NCI-H2029 (cell line): ENCODE measurements at regions not wholly inside any gene's neighbourhood (a gene's known extent, or its start where the extent isn't known, plus 50 kb on each side); places are given as distances from the start of the nearest gene placed in this dataset.
"Not testable (repeated sequence)": the region's sequence is repeated elsewhere in the genome, so short reads cannot be mapped to it uniquely, and the experiment has no call there.

Experiments
- DNase-seq: peaks from one replicate; lab custom pipeline; 2025; lab: John Stamatoyannopoulos, UW

- no peak for DNase-seq
Measured at GRCh38 chr13:21228738-21229137, 52.3 kb downstream of the MRPL57 start.

- DNase-seq: no peak
Measured at GRCh38 chr13:21229241-21230024, 53.0 kb downstream of the MRPL57 start.

- no peak for DNase-seq
Measured at GRCh38 chr13:21230516-21230915, 54.1 kb downstream of the MRPL57 start.

GRCh38 chr13:21231426-21231940 lies 55.0 kb downstream of the MRPL57 start:
- no peak for DNase-seq

GRCh38 chr13:21232196-21232595 lies 55.7 kb downstream of the MRPL57 start:
- DNase-seq: no peak

- no peak for DNase-seq
Measured at GRCh38 chr13:21232599-21232998, 56.1 kb downstream of the MRPL57 start.

GRCh38 chr13:21233086-21233485 lies 56.6 kb downstream of the MRPL57 start:
- no peak for DNase-seq

GRCh38 chr13:21234526-21234925 lies 58.1 kb downstream of the MRPL57 start:
- DNase-seq: no peak

- DNase-seq: no peak
Measured at GRCh38 chr13:21235174-21235573, 58.7 kb downstream of the MRPL57 start.

- DNase-seq: no peak
Measured at GRCh38 chr13:21237081-21237480, 60.6 kb downstream of the MRPL57 start.

- no peak for DNase-seq
Measured at GRCh38 chr13:21238267-21238666, 61.8 kb downstream of the MRPL57 start.

GRCh38 chr13:21240586-21240985 lies 64.1 kb downstream of the MRPL57 start:
- no peak for DNase-seq

GRCh38 chr13:21242236-21242635 lies 65.8 kb downstream of the MRPL57 start:
- DNase-seq: no peak

GRCh38 chr13:21243045-21243897 lies 66.8 kb downstream of the MRPL57 start:
- DNase-seq: no peak

GRCh38 chr13:21243898-21244184 lies 67.4 kb downstream of the MRPL57 start:
- DNase-seq: not testable (repeated sequence)

GRCh38 chr13:21246761-21247452 lies 70.4 kb downstream of the MRPL57 start:
- DNase-seq: no peak

- no peak for DNase-seq
Measured at GRCh38 chr13:21256351-21256761, 79.9 kb downstream of the MRPL57 start.

GRCh38 chr13:21256891-21257290 lies 80.4 kb downstream of the MRPL57 start:
- DNase-seq: no peak

- DNase-seq: no peak
Measured at GRCh38 chr13:21259571-21260455, 83.4 kb downstream of the MRPL57 start.

GRCh38 chr13:21260561-21261290 lies 84.3 kb downstream of the MRPL57 start:
- DNase-seq: not testable (repeated sequence)
